DMS 273 (cell line): ENCODE measurements at regions not wholly inside any gene's neighbourhood (a gene's known extent, or its start where the extent isn't known, plus 50 kb on each side); places are given as distances from the start of the nearest gene placed in this dataset.

Source experiments
- DNase-seq: peaks from one replicate; lab custom pipeline; 2025; ENCODE audit not compliant: unreplicated experiment; lab: John Stamatoyannopoulos, UW

GRCh38 chr4:132506568-132506967, 642.5 kb upstream of the PCDH10 start:
- DNase-seq = no peak

- DNase-seq = no peak
These were observed 635.6 kb upstream of the PCDH10 start for GRCh38 chr4:132513491-132513890.

- no peak for DNase-seq
These were observed 622.4 kb upstream of the PCDH10 start for GRCh38 chr4:132526652-132527051.

GRCh38 chr4:132527817-132528216, 621.3 kb upstream of the PCDH10 start:
- DNase-seq = no peak

- no peak for DNase-seq
These were observed 618.2 kb upstream of the PCDH10 start for GRCh38 chr4:132530861-132531260.

GRCh38 chr4:132540268-132540667, 608.8 kb upstream of the PCDH10 start:
- no peak for DNase-seq

- DNase-seq = no peak
These were observed 608.3 kb upstream of the PCDH10 start for GRCh38 chr4:132540797-132541196.

- DNase-seq = no peak
These were observed 606.9 kb upstream of the PCDH10 start for GRCh38 chr4:132542228-132542627.

GRCh38 chr4:132548463-132548862, 600.6 kb upstream of the PCDH10 start:
- no peak for DNase-seq

GRCh38 chr4:132556316-132556715, 592.8 kb upstream of the PCDH10 start:
- DNase-seq = no peak

- DNase-seq = peak; percentile 3
These were observed 591.4 kb upstream of the PCDH10 start for GRCh38 chr4:132557660-132558059.

GRCh38 chr4:132564920-132565319, 584.2 kb upstream of the PCDH10 start:
- DNase-seq = no peak

GRCh38 chr4:132565542-132565941, 583.6 kb upstream of the PCDH10 start:
- DNase-seq = no peak

- no peak for DNase-seq
These were observed 576.9 kb upstream of the PCDH10 start for GRCh38 chr4:132572210-132572609.

- no peak for DNase-seq
These were observed 561.5 kb upstream of the PCDH10 start for GRCh38 chr4:132587626-132588025.

- no peak for DNase-seq
These were observed 556.8 kb upstream of the PCDH10 start for GRCh38 chr4:132592340-132592739.

GRCh38 chr4:132592850-132593249, 556.2 kb upstream of the PCDH10 start:
- no peak for DNase-seq

GRCh38 chr4:132593717-132594400, 555.2 kb upstream of the PCDH10 start:
- no peak for DNase-seq

- no peak for DNase-seq
These were observed 552.9 kb upstream of the PCDH10 start for GRCh38 chr4:132596186-132596585.

- no peak for DNase-seq
These were observed 543.5 kb upstream of the PCDH10 start for GRCh38 chr4:132605551-132605950.

- peak; percentile 1 for DNase-seq
These were observed 534.4 kb upstream of the PCDH10 start for GRCh38 chr4:132614682-132615081.

- no peak for DNase-seq
These were observed 529.1 kb upstream of the PCDH10 start for GRCh38 chr4:132619968-132620367.
